GM23338 (cell line): ENCODE measurements at regions not wholly inside any gene's neighbourhood (a gene's known extent, or its start where the extent isn't known, plus 50 kb on each side); places are given as distances from the start of the nearest gene placed in this dataset.

Source experiments
- ATAC-seq: fragments of 200-7000 bp; cut with Tn5 transposase; 3 replicates; pipeline ENCODE4 v1.9.1; 2020
- DNase-seq: peaks from one replicate; pipeline ENCODE4 v3.0.0-alpha.2; 2015; ENCODE audit warnings: low spot score
- H2AFZ ChIP-seq: fragments of 200-600 bp; sonication (generic); 2 replicates; pipeline ENCODE4 v1.8.0; 2016; ENCODE audit warnings: antibody characterized with exemption, mild to moderate bottlenecking, moderate library complexity
- H3F3A ChIP-seq: fragments of 200-600 bp; sonication (generic); replicated peaks from 2 replicates; pipeline ENCODE4 v1.8.0; 2017; ENCODE audit warnings: antibody characterized with exemption, mixed run types, low read depth
- H3K27ac ChIP-seq: fragments of 200-600 bp; sonication (generic); 2 replicates; pipeline ENCODE4 v1.6.1; 2016; ENCODE audit warnings: low read depth
- H3K27me3 ChIP-seq: fragments of 200-600 bp; sonication (generic); 2 replicates; pipeline ENCODE4 v1.8.0; 2016; ENCODE audit warnings: mild to moderate bottlenecking, mixed run types, moderate library complexity; ENCODE audit not compliant: insufficient read depth
- H3K36me3 ChIP-seq: fragments of 200-600 bp; sonication (generic); 2 replicates; pipeline ENCODE4 v1.8.0; 2016; ENCODE audit warnings: mild to moderate bottlenecking; ENCODE audit not compliant: insufficient read depth
- H3K4me1 ChIP-seq: fragments of 200-600 bp; sonication (generic); 2 replicates; pipeline ENCODE4 v1.8.0; 2016; ENCODE audit warnings: mild to moderate bottlenecking, moderate library complexity; ENCODE audit not compliant: insufficient read depth
- H3K4me2 ChIP-seq: fragments of 200-600 bp; sonication (generic); 2 replicates; pipeline ENCODE4 v1.7.1; 2017; ENCODE audit warnings: mixed run types
- H3K4me3 ChIP-seq: fragments of 200-600 bp; sonication (generic); 2 replicates; pipeline ENCODE4 v1.6.1; 2016; ENCODE audit warnings: mixed run types
- H3K79me2 ChIP-seq: fragments of 200-600 bp; sonication (generic); replicated peaks from 2 replicates; pipeline ENCODE4 v1.8.0; 2017; ENCODE audit warnings: mild to moderate bottlenecking; ENCODE audit not compliant: insufficient read depth
- H3K9me2 ChIP-seq: fragments of 200-600 bp; sonication (generic); 2 replicates; pipeline ENCODE4 v1.8.0; 2017; ENCODE audit not compliant: insufficient read depth
- H4K20me1 ChIP-seq: fragments of 200-600 bp; sonication (generic); replicated peaks from 2 replicates; pipeline ENCODE4 v1.8.0; 2017; ENCODE audit warnings: mild to moderate bottlenecking; ENCODE audit not compliant: insufficient read depth
- H3K27ac Mint-ChIP-seq: 2 replicates; pipeline ENCODE4 v1.8.0; 2020; ENCODE audit warnings: inconsistent platforms, mild to moderate bottlenecking, moderate library complexity, mixed read lengths
- H3K27me3 Mint-ChIP-seq: 3 replicates; pipeline ENCODE4 v1.8.0; 2022; ENCODE audit warnings: low read depth, mild to moderate bottlenecking, moderate library complexity, mixed read lengths, inconsistent platforms; ENCODE audit not compliant: insufficient read depth, poor library complexity
- H3K36me3 Mint-ChIP-seq: 3 replicates; pipeline ENCODE4 v1.8.0; 2021; ENCODE audit warnings: low read depth, mild to moderate bottlenecking, inconsistent platforms, moderate library complexity, mixed read lengths
- H3K4me1 Mint-ChIP-seq: 3 replicates; pipeline ENCODE4 v1.8.0; 2020; ENCODE audit warnings: mild to moderate bottlenecking, inconsistent platforms, mixed read lengths
- H3K4me3 Mint-ChIP-seq: 3 replicates; pipeline ENCODE4 v1.8.0; 2021; ENCODE audit warnings: moderate library complexity, mild to moderate bottlenecking, inconsistent platforms, mixed read lengths
- H3K9me3 Mint-ChIP-seq: 3 replicates; pipeline ENCODE4 v1.8.0; 2020; ENCODE audit warnings: moderate library complexity, mild to moderate bottlenecking, inconsistent platforms, mixed read lengths
- CREB1 ChIP-seq: fragments of 250-450 bp; sonication (Bioruptor Pico); IDR thresholded peaks from 2 replicates; pipeline ENCODE4 v1.5.0; 2020; ENCODE audit warnings: low read depth, mild to moderate bottlenecking, moderate library complexity
- EZH2 ChIP-seq: fragments of 200-600 bp; sonication (generic); IDR thresholded peaks from one replicate; pipeline ENCODE4 v1.8.0; 2017; ENCODE audit warnings: antibody characterized with exemption, mild to moderate bottlenecking, low read depth; ENCODE audit not compliant: unreplicated experiment
- EZH2phosphoT487 ChIP-seq: fragments of 200-600 bp; sonication (generic); IDR thresholded peaks from one replicate; pipeline ENCODE4 v1.8.1; 2018; ENCODE audit warnings: antibody characterized with exemption; ENCODE audit not compliant: unreplicated experiment
- JUNB ChIP-seq: IDR thresholded peaks from one replicate; pipeline ENCODE4 v1.6.1; 2016; ENCODE audit warnings: antibody characterized with exemption; ENCODE audit not compliant: unreplicated experiment
- NANOG ChIP-seq: IDR thresholded peaks from 2 replicates; pipeline ENCODE4 v1.6.1; 2016; ENCODE audit warnings: antibody characterized with exemption, borderline replicate concordance
- STAT1 ChIP-seq: IDR thresholded peaks from one replicate; pipeline ENCODE4 v1.6.1; 2016; ENCODE audit warnings: antibody characterized with exemption; ENCODE audit not compliant: unreplicated experiment
- TF ChIP-seq, protein P1 (sequence below): IDR thresholded peaks from one replicate; pipeline ENCODE4 v1.6.1; 2018; ENCODE audit warnings: antibody characterized with exemption; ENCODE audit not compliant: unreplicated experiment
- TF ChIP-seq, protein P2 (sequence below): fragments of 250-450 bp; sonication (Bioruptor Pico); IDR thresholded peaks from 2 replicates; pipeline ENCODE4 v1.5.0; 2020; ENCODE audit warnings: mild to moderate bottlenecking, moderate library complexity

DNA sequence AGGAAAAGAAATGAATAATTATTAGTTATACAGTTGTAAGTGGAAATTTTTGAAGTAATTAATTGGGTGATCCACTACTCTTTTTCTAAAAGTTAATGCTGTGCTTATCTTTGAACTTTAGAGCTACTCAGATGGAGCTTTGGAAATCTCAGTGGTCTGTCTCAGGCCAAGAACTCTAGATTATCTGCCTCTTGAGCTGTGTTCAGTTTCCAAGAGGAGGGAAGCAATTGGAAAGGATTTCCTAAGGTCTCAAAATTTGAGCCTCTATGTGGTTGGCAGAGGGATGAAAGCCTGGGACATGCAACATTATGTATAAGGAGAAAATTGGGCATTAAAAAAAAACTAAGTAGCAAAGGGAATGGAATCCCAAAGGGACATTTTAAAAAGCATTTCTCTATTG is 334.0 kb upstream of the PRICKLE1 start:
- no peak overlapping the region for H3K27ac ChIP-seq
- TF ChIP-seq EZH2phosphoT487 = no peak
- TF ChIP-seq, protein P1, sequence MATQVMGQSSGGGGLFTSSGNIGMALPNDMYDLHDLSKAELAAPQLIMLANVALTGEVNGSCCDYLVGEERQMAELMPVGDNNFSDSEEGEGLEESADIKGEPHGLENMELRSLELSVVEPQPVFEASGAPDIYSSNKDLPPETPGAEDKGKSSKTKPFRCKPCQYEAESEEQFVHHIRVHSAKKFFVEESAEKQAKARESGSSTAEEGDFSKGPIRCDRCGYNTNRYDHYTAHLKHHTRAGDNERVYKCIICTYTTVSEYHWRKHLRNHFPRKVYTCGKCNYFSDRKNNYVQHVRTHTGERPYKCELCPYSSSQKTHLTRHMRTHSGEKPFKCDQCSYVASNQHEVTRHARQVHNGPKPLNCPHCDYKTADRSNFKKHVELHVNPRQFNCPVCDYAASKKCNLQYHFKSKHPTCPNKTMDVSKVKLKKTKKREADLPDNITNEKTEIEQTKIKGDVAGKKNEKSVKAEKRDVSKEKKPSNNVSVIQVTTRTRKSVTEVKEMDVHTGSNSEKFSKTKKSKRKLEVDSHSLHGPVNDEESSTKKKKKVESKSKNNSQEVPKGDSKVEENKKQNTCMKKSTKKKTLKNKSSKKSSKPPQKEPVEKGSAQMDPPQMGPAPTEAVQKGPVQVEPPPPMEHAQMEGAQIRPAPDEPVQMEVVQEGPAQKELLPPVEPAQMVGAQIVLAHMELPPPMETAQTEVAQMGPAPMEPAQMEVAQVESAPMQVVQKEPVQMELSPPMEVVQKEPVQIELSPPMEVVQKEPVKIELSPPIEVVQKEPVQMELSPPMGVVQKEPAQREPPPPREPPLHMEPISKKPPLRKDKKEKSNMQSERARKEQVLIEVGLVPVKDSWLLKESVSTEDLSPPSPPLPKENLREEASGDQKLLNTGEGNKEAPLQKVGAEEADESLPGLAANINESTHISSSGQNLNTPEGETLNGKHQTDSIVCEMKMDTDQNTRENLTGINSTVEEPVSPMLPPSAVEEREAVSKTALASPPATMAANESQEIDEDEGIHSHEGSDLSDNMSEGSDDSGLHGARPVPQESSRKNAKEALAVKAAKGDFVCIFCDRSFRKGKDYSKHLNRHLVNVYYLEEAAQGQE = no peak
- TF ChIP-seq EZH2 = no peak

DNA sequence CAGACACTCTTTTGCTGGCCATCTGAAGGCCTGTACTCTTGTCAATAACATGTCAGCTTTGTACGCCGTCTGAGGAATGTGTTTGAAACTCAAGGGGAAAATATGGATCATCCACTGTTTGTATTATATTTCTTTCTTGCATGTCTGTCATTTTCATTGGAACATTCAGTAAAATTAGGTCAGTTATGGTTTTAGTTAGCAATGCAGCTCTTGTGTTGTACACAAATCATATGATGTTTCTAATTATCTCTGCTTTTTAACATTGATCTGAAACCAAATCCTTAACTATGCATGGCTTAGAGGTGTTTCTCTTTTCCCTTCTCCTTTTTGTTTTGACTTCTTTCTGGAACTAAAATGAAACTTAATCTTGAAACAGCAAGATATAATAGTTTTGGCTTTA is 333.6 kb upstream of the PRICKLE1 start:
- Histone ChIP-seq H3F3A (no peaks in the 10 kb centered on the region), H3K4me1 (no peaks in the 10 kb centered on the region), H3K27me3 (no peaks in the 10 kb centered on the region), H3K9me2 (peaks cover 9% of the 10 kb centered on the region; the same call in 1 of the 2 replicates), H3K4me3 (no peak overlapping the region), H4K20me1 (no peaks in the 10 kb centered on the region), H3K27ac (no peak overlapping the region), H3K4me2 (no peak overlapping the region), H2AFZ (no peak overlapping the region), H3K36me3 (no peaks in the 10 kb centered on the region), H3K79me2 (no peaks in the 10 kb centered on the region)
- DNase-seq = no peak
- no peak for TF ChIP-seq CREB1 (CRISPR knock-in tag)
- TF ChIP-seq JUNB = no peak
- TF ChIP-seq NANOG = no peak
- no peaks in the 10 kb centered on the region; the same call in 2 of the 3 replicates for H3K9me3 Mint-ChIP-seq
- H3K4me3 Mint-ChIP-seq = no peak overlapping the region
- ATAC-seq = no peak
- no peaks in the 10 kb centered on the region for H3K27me3 Mint-ChIP-seq
- no peaks in the 10 kb centered on the region for H3K4me1 Mint-ChIP-seq
- no peak overlapping the region for H3K27ac Mint-ChIP-seq
- no peaks in the 10 kb centered on the region for H3K36me3 Mint-ChIP-seq

More for the DNA sequence above, 334.0 kb upstream of the PRICKLE1 start:
- Histone ChIP-seq H3F3A (no peaks in the 10 kb centered on the region), H3K4me2 (no peak overlapping the region), H4K20me1 (no peaks in the 10 kb centered on the region), H3K4me1 (no peaks in the 10 kb centered on the region), H2AFZ (no peak overlapping the region), H3K9me2 (peaks cover 9% of the 10 kb centered on the region; the same call in 1 of the 2 replicates), H3K36me3 (no peaks in the 10 kb centered on the region), H3K27me3 (no peaks in the 10 kb centered on the region), H3K4me3 (no peak overlapping the region), H3K79me2 (no peaks in the 10 kb centered on the region)
- DNase-seq (no peak), ATAC-seq (no peak)
- H3K36me3 Mint-ChIP-seq = no peaks in the 10 kb centered on the region
- no peaks in the 10 kb centered on the region; the same call in 2 of the 3 replicates for H3K9me3 Mint-ChIP-seq
- no peak overlapping the region for H3K4me3 Mint-ChIP-seq
- H3K4me1 Mint-ChIP-seq = no peaks in the 10 kb centered on the region
- no peaks in the 10 kb centered on the region for H3K27me3 Mint-ChIP-seq
- no peak overlapping the region for H3K27ac Mint-ChIP-seq

DNA sequence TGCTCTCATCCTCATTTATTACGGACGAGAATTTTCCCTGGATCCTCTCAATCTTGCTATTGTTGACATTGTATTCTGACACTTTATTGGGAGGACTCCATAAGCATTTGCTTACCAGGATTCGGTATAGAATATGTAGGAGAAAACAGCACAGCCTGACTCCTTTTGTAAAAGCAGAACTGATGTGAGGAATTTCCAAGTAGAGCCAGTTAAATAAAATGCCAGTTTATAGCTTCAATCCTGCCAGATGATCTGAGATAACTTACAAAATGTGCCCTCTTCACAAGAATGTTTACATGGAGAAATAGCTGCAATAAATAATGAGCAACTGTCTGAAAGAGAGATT is 332.9 kb upstream of the PRICKLE1 start:
- no peak overlapping the region for H3K27ac Mint-ChIP-seq
- no peaks in the 10 kb centered on the region for H3K4me1 Mint-ChIP-seq
- Histone ChIP-seq H3K79me2 (no peaks in the 10 kb centered on the region), H3K4me3 (no peak overlapping the region), H3K4me2 (no peak overlapping the region), H3K4me1 (no peaks in the 10 kb centered on the region), H3K36me3 (no peaks in the 10 kb centered on the region), H3K27me3 (no peaks in the 10 kb centered on the region), H3K9me2 (peaks cover 9% of the 10 kb centered on the region; the same call in 1 of the 2 replicates), H2AFZ (no peak overlapping the region), H3K27ac (no peak overlapping the region), H3F3A (no peaks in the 10 kb centered on the region), H4K20me1 (no peaks in the 10 kb centered on the region)
- no peaks in the 10 kb centered on the region; the same call in 2 of the 3 replicates for H3K9me3 Mint-ChIP-seq
- ATAC-seq (no peak), DNase-seq (no peak)
- no peaks in the 10 kb centered on the region for H3K36me3 Mint-ChIP-seq
- no peaks in the 10 kb centered on the region for H3K27me3 Mint-ChIP-seq
- H3K4me3 Mint-ChIP-seq = no peak overlapping the region
- TF ChIP-seq CREB1 (CRISPR knock-in tag) (no peak), STAT1 (no peak), JUNB (no peak)
- TF ChIP-seq, protein P2, sequence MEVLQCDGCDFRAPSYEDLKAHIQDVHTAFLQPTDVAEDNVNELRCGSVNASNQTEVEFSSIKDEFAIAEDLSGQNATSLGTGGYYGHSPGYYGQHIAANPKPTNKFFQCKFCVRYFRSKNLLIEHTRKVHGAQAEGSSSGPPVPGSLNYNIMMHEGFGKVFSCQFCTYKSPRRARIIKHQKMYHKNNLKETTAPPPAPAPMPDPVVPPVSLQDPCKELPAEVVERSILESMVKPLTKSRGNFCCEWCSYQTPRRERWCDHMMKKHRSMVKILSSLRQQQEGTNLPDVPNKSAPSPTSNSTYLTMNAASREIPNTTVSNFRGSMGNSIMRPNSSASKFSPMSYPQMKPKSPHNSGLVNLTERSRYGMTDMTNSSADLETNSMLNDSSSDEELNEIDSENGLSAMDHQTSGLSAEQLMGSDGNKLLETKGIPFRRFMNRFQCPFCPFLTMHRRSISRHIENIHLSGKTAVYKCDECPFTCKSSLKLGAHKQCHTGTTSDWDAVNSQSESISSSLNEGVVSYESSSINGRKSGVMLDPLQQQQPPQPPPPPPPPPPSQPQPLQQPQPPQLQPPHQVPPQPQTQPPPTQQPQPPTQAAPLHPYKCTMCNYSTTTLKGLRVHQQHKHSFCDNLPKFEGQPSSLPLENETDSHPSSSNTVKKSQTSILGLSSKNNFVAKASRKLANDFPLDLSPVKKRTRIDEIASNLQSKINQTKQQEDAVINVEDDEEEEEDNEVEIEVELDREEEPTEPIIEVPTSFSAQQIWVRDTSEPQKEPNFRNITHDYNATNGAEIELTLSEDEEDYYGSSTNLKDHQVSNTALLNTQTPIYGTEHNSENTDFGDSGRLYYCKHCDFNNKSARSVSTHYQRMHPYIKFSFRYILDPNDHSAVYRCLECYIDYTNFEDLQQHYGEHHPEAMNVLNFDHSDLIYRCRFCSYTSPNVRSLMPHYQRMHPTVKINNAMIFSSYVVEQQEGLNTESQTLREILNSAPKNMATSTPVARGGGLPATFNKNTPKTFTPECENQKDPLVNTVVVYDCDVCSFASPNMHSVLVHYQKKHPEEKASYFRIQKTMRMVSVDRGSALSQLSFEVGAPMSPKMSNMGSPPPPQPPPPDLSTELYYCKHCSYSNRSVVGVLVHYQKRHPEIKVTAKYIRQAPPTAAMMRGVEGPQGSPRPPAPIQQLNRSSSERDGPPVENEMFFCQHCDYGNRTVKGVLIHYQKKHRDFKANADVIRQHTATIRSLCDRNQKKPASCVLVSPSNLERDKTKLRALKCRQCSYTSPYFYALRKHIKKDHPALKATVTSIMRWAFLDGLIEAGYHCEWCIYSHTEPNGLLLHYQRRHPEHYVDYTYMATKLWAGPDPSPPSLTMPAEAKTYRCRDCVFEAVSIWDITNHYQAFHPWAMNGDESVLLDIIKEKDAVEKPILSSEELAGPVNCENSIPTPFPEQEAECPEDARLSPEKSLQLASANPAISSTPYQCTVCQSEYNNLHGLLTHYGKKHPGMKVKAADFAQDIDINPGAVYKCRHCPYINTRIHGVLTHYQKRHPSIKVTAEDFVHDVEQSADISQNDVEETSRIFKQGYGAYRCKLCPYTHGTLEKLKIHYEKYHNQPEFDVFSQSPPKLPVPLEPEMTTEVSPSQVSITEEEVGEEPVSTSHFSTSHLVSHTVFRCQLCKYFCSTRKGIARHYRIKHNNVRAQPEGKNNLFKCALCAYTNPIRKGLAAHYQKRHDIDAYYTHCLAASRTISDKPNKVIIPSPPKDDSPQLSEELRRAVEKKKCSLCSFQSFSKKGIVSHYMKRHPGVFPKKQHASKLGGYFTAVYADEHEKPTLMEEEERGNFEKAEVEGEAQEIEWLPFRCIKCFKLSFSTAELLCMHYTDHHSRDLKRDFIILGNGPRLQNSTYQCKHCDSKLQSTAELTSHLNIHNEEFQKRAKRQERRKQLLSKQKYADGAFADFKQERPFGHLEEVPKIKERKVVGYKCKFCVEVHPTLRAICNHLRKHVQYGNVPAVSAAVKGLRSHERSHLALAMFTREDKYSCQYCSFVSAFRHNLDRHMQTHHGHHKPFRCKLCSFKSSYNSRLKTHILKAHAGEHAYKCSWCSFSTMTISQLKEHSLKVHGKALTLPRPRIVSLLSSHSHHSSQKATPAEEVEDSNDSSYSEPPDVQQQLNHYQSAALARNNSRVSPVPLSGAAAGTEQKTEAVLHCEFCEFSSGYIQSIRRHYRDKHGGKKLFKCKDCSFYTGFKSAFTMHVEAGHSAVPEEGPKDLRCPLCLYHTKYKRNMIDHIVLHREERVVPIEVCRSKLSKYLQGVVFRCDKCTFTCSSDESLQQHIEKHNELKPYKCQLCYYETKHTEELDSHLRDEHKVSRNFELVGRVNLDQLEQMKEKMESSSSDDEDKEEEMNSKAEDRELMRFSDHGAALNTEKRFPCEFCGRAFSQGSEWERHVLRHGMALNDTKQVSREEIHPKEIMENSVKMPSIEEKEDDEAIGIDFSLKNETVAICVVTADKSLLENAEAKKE = no peak
